PFSK-1 (cell line): ENCODE measurements at regions not wholly inside any gene's neighbourhood (a gene's known extent, or its start where the extent isn't known, plus 50 kb on each side); places are given as distances from the start of the nearest gene placed in this dataset.

Experiments used
- FOXP2 ChIP-seq: optimal IDR thresholded peaks from 2 replicates; pipeline ENCODE3; 2011; ENCODE audit warnings: borderline replicate concordance, control low read depth, inconsistent platforms; ENCODE audit not compliant: insufficient read depth; ENCODE audit errors: extremely low read length, extremely low read depth
- POLR2AphosphoS5 ChIP-seq: IDR thresholded peaks from 2 replicates; pipeline ENCODE4 v1.6.1; 2012; ENCODE audit warnings: low read depth, mild to moderate bottlenecking, control low read depth, low read length, moderate library complexity
- SIN3A ChIP-seq: IDR thresholded peaks from 2 replicates; pipeline ENCODE4 v1.6.1; 2012; ENCODE audit warnings: mild to moderate bottlenecking, low read length, moderate library complexity, borderline replicate concordance; ENCODE audit not compliant: insufficient read depth
- TAF1 ChIP-seq: IDR thresholded peaks from 2 replicates; pipeline ENCODE4 v1.6.1; 2012; ENCODE audit warnings: low read length, control low read depth, borderline replicate concordance; ENCODE audit not compliant: insufficient read depth
- TF ChIP-seq, protein P1 (sequence below), 2 experiments: IDR thresholded peaks; 2 replicates each; pipeline versions ENCODE4 v1.6.1 to v1.8.0; 2011 to 2012; ENCODE audit warnings: low read depth in 2 of 2, low read length in 2 of 2, control low read depth in 1 of 2, inconsistent platforms in 1 of 2, mild to moderate bottlenecking in 1 of 2, moderate library complexity in 1 of 2; ENCODE audit not compliant: insufficient read depth in 1 of 2

DNA sequence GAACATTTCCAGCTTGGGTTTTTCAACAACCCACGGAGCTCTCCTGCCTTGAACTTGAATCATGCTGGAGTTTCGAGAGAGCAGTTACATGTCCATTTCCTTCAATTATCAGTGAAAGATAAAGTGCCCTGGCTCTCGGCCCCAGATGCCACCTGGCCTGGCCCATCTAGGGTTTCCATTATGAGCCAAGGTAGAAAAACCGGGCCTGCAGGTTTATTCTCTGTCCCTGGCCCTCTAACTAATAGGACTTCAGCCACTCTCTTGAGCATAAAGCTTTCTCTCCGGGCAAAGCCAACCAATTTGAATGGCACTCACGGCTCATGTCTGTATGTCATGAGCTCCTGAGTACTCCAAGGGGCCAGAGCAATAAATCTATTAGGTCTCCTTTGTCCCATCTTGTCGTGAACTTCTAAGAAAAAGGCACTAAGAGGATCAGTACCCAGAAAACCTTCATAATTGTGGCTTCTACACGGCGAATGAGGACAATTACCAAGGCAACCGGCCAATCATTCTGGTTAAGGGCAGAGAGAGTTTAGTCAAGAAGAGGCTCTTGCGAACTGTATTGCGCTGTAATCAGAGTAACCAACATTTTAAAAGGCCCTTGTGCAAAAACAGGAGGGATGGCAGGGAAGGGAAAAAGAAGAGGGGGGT is 392.3 kb downstream of the MED13L start:
- TF ChIP-seq POLR2AphosphoS5 (no peak), SIN3A (no peak), TAF1 (no peak), FOXP2 (no peak)
- TF ChIP-seq, protein P1, sequence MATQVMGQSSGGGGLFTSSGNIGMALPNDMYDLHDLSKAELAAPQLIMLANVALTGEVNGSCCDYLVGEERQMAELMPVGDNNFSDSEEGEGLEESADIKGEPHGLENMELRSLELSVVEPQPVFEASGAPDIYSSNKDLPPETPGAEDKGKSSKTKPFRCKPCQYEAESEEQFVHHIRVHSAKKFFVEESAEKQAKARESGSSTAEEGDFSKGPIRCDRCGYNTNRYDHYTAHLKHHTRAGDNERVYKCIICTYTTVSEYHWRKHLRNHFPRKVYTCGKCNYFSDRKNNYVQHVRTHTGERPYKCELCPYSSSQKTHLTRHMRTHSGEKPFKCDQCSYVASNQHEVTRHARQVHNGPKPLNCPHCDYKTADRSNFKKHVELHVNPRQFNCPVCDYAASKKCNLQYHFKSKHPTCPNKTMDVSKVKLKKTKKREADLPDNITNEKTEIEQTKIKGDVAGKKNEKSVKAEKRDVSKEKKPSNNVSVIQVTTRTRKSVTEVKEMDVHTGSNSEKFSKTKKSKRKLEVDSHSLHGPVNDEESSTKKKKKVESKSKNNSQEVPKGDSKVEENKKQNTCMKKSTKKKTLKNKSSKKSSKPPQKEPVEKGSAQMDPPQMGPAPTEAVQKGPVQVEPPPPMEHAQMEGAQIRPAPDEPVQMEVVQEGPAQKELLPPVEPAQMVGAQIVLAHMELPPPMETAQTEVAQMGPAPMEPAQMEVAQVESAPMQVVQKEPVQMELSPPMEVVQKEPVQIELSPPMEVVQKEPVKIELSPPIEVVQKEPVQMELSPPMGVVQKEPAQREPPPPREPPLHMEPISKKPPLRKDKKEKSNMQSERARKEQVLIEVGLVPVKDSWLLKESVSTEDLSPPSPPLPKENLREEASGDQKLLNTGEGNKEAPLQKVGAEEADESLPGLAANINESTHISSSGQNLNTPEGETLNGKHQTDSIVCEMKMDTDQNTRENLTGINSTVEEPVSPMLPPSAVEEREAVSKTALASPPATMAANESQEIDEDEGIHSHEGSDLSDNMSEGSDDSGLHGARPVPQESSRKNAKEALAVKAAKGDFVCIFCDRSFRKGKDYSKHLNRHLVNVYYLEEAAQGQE (IDR thresholded peaks at IDR 0.05; ENCODE audit: insufficient read depth in 1 of 2, low read depth in 2 of 2, low read length in 2 of 2), result no peak
